ENCODE measurements at regions not wholly inside any gene's neighbourhood (a gene's known extent, or its start where the extent isn't known, plus 50 kb on each side); places are given as distances from the start of the nearest gene placed in this dataset.
"Not testable (repeated sequence)": the region's sequence is repeated elsewhere in the genome, so short reads cannot be mapped to it uniquely, and the experiment has no call there.

GRCh38 chr4:146049802-146050201 lies 111.2 kb upstream of the ZNF827 start:
- H3K27ac Mint-ChIP-seq: no peak overlapping the region
- peaks cover 21% of the 10 kb centered on the region for H3K36me3 Mint-ChIP-seq
- ATAC-seq: no peak
- ChIA-PET CTCF (interaction anchor here (0.6 kb wide), 1 partner anchor 59 kb away, joined by 3 read pairs; no protein-coding TSS in a partner anchor), POLR2A (no interaction called here)
- no peak for DNase-seq (ENCODE audit: low spot score)
- H3K27me3 Mint-ChIP-seq (ENCODE audit: low read depth): peaks cover 4% of the 10 kb centered on the region
- H3K4me3 Mint-ChIP-seq: no peak overlapping the region
- TF ChIP-seq, protein P1, sequence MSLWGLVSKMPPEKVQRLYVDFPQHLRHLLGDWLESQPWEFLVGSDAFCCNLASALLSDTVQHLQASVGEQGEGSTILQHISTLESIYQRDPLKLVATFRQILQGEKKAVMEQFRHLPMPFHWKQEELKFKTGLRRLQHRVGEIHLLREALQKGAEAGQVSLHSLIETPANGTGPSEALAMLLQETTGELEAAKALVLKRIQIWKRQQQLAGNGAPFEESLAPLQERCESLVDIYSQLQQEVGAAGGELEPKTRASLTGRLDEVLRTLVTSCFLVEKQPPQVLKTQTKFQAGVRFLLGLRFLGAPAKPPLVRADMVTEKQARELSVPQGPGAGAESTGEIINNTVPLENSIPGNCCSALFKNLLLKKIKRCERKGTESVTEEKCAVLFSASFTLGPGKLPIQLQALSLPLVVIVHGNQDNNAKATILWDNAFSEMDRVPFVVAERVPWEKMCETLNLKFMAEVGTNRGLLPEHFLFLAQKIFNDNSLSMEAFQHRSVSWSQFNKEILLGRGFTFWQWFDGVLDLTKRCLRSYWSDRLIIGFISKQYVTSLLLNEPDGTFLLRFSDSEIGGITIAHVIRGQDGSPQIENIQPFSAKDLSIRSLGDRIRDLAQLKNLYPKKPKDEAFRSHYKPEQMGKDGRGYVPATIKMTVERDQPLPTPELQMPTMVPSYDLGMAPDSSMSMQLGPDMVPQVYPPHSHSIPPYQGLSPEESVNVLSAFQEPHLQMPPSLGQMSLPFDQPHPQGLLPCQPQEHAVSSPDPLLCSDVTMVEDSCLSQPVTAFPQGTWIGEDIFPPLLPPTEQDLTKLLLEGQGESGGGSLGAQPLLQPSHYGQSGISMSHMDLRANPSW (CRISPR knock-in tag; conservative IDR thresholded peaks at IDR 0.05; ENCODE audit: low read depth): no peak
- no peak for TF ChIP-seq CREB1 (CRISPR knock-in tag; IDR thresholded peaks at IDR 0.05)
- TF ChIP-seq FOXP1 (CRISPR knock-in tag; IDR thresholded peaks at IDR 0.05; ENCODE audit: borderline replicate concordance): no peak
- no peak for TF ChIP-seq FOXK1 (CRISPR knock-in tag; IDR thresholded peaks at IDR 0.05)
- no peak for TF ChIP-seq ZNF425 (CRISPR knock-in tag; conservative IDR thresholded peaks at IDR 0.05)
- TF ChIP-seq, protein P2, sequence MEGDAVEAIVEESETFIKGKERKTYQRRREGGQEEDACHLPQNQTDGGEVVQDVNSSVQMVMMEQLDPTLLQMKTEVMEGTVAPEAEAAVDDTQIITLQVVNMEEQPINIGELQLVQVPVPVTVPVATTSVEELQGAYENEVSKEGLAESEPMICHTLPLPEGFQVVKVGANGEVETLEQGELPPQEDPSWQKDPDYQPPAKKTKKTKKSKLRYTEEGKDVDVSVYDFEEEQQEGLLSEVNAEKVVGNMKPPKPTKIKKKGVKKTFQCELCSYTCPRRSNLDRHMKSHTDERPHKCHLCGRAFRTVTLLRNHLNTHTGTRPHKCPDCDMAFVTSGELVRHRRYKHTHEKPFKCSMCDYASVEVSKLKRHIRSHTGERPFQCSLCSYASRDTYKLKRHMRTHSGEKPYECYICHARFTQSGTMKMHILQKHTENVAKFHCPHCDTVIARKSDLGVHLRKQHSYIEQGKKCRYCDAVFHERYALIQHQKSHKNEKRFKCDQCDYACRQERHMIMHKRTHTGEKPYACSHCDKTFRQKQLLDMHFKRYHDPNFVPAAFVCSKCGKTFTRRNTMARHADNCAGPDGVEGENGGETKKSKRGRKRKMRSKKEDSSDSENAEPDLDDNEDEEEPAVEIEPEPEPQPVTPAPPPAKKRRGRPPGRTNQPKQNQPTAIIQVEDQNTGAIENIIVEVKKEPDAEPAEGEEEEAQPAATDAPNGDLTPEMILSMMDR (IDR thresholded peaks at IDR 0.05): no peak
- no peak for TF ChIP-seq ZNF232 (CRISPR knock-in tag; IDR thresholded peaks at IDR 0.05)
- TF ChIP-seq FOXP4 (CRISPR knock-in tag; IDR thresholded peaks at IDR 0.05): no peak
- TF ChIP-seq CBFB (CRISPR knock-in tag; IDR thresholded peaks at IDR 0.05; ENCODE audit: low read depth): no peak
- TF ChIP-seq, protein P3, sequence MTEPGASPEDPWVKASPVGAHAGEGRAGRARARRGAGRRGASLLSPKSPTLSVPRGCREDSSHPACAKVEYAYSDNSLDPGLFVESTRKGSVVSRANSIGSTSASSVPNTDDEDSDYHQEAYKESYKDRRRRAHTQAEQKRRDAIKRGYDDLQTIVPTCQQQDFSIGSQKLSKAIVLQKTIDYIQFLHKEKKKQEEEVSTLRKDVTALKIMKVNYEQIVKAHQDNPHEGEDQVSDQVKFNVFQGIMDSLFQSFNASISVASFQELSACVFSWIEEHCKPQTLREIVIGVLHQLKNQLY (CRISPR knock-in tag; IDR thresholded peaks at IDR 0.05): no peak
- H3K9me3 Mint-ChIP-seq: peaks cover 32% of the 10 kb centered on the region
- H3K4me1 Mint-ChIP-seq: peaks cover 15% of the 10 kb centered on the region

GRCh38 chr4:146047768-146048167 lies 109.1 kb upstream of the ZNF827 start:
- H3K27me3 Mint-ChIP-seq (ENCODE audit: low read depth); ATAC-seq; H3K4me3 Mint-ChIP-seq; POLR2A ChIA-PET; CTCF ChIA-PET; DNase-seq (ENCODE audit: low spot score); H3K27ac Mint-ChIP-seq; H3K4me1 Mint-ChIP-seq: not testable (repeated sequence)
- H3K9me3 Mint-ChIP-seq: peaks cover 47% of the 10 kb centered on the region
- H3K36me3 Mint-ChIP-seq: peaks cover 21% of the 10 kb centered on the region

DNA sequence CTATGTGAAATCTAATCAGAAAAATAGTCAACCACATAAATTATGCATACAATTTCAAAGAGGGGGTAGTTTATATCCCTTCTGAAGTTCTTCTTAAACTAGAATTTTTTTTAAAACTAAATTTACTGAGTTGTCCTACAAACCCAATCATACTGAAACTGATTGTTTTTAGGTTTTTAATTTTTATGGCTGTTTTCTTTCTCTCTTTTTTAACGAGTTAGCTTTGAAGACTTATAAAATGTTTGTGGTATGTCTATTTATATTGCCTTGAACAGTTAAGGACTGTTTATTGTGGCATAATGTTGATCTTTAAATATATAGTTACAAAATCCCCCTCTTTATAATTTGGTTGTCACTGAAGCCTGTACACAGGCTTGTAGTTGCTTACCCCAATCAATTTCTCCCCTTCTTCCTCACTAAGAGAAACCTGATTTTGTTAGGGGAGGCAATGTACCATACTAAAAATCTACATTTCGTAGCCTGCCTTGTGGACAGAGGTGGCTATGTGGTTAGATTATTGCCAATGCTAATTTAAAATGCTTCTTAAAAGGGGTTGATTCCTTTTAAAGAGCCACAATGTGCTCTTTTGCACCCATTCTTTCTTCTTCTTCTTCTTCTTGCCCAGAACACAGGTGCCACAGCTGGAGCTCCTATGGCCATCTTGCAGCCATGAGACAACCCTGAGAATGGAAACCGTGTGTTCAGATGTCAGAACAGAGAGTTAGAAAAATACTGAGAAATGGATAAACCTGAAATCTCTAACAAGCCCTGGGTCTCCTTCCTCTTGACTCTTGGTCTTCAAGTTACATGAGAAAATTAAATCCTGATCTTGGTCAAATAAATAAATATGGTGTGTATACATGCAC lies 102.7 kb upstream of the ZNF827 start:
- Mint-ChIP-seq H3K4me1 (no peaks in the 10 kb centered on the region), H3K4me3 (no peak overlapping the region), H3K27me3 (ENCODE audit: low read depth) (peaks cover 4% of the 10 kb centered on the region; the same call in 1 of the 2 replicates), H3K9me3 (peaks cover 20% of the 10 kb centered on the region), H3K36me3 (no peaks in the 10 kb centered on the region), H3K27ac (no peak overlapping the region)
- CTCF ChIA-PET: no interaction called here
- no peak for DNase-seq (ENCODE audit: low spot score)
- ATAC-seq: no peak
- POLR2A ChIA-PET: no interaction called here
- TF ChIP-seq NR3C1 (CRISPR knock-in tag; conservative IDR thresholded peaks at IDR 0.05; ENCODE audit: low read depth) (no peak), KAT7 (CRISPR knock-in tag; IDR thresholded peaks at IDR 0.05; ENCODE audit: borderline replicate concordance) (no peak), NR1H2 (CRISPR knock-in tag; IDR thresholded peaks at IDR 0.05) (no peak), SMAD4 (CRISPR knock-in tag; IDR thresholded peaks at IDR 0.05) (no peak)
- TF ChIP-seq, protein P4, sequence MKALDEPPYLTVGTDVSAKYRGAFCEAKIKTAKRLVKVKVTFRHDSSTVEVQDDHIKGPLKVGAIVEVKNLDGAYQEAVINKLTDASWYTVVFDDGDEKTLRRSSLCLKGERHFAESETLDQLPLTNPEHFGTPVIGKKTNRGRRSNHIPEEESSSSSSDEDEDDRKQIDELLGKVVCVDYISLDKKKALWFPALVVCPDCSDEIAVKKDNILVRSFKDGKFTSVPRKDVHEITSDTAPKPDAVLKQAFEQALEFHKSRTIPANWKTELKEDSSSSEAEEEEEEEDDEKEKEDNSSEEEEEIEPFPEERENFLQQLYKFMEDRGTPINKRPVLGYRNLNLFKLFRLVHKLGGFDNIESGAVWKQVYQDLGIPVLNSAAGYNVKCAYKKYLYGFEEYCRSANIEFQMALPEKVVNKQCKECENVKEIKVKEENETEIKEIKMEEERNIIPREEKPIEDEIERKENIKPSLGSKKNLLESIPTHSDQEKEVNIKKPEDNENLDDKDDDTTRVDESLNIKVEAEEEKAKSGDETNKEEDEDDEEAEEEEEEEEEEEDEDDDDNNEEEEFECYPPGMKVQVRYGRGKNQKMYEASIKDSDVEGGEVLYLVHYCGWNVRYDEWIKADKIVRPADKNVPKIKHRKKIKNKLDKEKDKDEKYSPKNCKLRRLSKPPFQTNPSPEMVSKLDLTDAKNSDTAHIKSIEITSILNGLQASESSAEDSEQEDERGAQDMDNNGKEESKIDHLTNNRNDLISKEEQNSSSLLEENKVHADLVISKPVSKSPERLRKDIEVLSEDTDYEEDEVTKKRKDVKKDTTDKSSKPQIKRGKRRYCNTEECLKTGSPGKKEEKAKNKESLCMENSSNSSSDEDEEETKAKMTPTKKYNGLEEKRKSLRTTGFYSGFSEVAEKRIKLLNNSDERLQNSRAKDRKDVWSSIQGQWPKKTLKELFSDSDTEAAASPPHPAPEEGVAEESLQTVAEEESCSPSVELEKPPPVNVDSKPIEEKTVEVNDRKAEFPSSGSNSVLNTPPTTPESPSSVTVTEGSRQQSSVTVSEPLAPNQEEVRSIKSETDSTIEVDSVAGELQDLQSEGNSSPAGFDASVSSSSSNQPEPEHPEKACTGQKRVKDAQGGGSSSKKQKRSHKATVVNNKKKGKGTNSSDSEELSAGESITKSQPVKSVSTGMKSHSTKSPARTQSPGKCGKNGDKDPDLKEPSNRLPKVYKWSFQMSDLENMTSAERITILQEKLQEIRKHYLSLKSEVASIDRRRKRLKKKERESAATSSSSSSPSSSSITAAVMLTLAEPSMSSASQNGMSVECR (CRISPR knock-in tag; IDR thresholded peaks at IDR 0.05; ENCODE audit: borderline replicate concordance): no peak

Measured in WTC11 (cell line).